ENCODE measurements at regions not wholly inside any gene's neighbourhood (a gene's known extent, or its start where the extent isn't known, plus 50 kb on each side); places are given as distances from the start of the nearest gene placed in this dataset.

- no peak for TF ChIP-seq CTCF (IDR thresholded peaks at IDR 0.05)
- TF ChIP-seq POLR2A (IDR thresholded peaks at IDR 0.05), result no peak
These were observed 478.3 kb downstream of the EBF1 start for GRCh38 chr5:158621391-158621790.

Data from lower leg skin (tissue), 3 donors.